Neural progenitor cell (in vitro differentiated cells): ENCODE measurements at regions not wholly inside any gene's neighbourhood (a gene's known extent, or its start where the extent isn't known, plus 50 kb on each side); places are given as distances from the start of the nearest gene placed in this dataset.

ENCODE experiments used
- DNase-seq: peaks from one replicate; pipeline ENCODE4 v3.0.0-alpha.2; 2016; ENCODE audit warnings: low spot score
- H2AFZ ChIP-seq: fragments of 200-600 bp; sonication (generic); replicated peaks from 2 replicates; pipeline ENCODE4 v1.6.1; 2016; ENCODE audit warnings: antibody characterized with exemption
- H3F3A ChIP-seq: fragments of 200-600 bp; sonication (generic); 2 replicates; pipeline ENCODE4 v1.6.1; 2016; ENCODE audit warnings: antibody characterized with exemption, low read depth
- H3K27ac ChIP-seq: fragments of 200-600 bp; sonication (generic); 2 replicates; pipeline ENCODE4 v1.5.1; 2016; ENCODE audit warnings: mild to moderate bottlenecking
- H3K27me3 ChIP-seq: fragments of 200-600 bp; sonication (generic); 2 replicates; pipeline ENCODE4 v1.6.1; 2016; ENCODE audit warnings: mild to moderate bottlenecking, moderate library complexity
- H3K36me3 ChIP-seq: fragments of 200-600 bp; sonication (generic); 2 replicates; pipeline ENCODE4 v1.5.1; 2016
- H3K4me1 ChIP-seq: fragments of 200-600 bp; sonication (generic); 2 replicates; pipeline ENCODE4 v1.6.1; 2016; ENCODE audit warnings: mixed run types
- H3K4me2 ChIP-seq: fragments of 200-600 bp; sonication (generic); 2 replicates; pipeline ENCODE4 v1.6.1; 2016
- H3K4me3 ChIP-seq: fragments of 200-600 bp; sonication (generic); 2 replicates; pipeline ENCODE4 v1.5.1; 2016
- H3K79me2 ChIP-seq: fragments of 200-600 bp; sonication (generic); 2 replicates; pipeline ENCODE4 v1.6.1; 2016; ENCODE audit warnings: low read depth
- H3K9ac ChIP-seq: fragments of 200-600 bp; sonication (generic); 2 replicates; pipeline ENCODE4 v1.6.1; 2016
- H3K9me3 ChIP-seq: fragments of 200-600 bp; sonication (generic); 2 replicates; pipeline ENCODE4 v1.5.1; 2016; ENCODE audit warnings: low read depth
- H4K20me1 ChIP-seq: fragments of 200-600 bp; sonication (generic); 2 replicates; pipeline ENCODE4 v1.6.1; 2016; ENCODE audit warnings: low read depth
- H3K27ac Mint-ChIP-seq: 3 replicates; pipeline ENCODE4 v1.8.0; 2021; ENCODE audit warnings: mixed read lengths
- H3K27me3 Mint-ChIP-seq: 2 replicates; pipeline ENCODE4 v1.8.0; 2022; ENCODE audit warnings: low read depth, mild to moderate bottlenecking, inconsistent platforms, moderate library complexity, mixed read lengths; ENCODE audit not compliant: insufficient read depth
- H3K36me3 Mint-ChIP-seq: 3 replicates; pipeline ENCODE4 v1.8.0; 2021; ENCODE audit warnings: mixed read lengths
- H3K4me1 Mint-ChIP-seq: 3 replicates; pipeline ENCODE4 v1.8.0; 2021; ENCODE audit warnings: mixed read lengths
- H3K4me3 Mint-ChIP-seq: 3 replicates; pipeline ENCODE4 v1.8.0; 2021; ENCODE audit warnings: mild to moderate bottlenecking, moderate library complexity, mixed read lengths
- H3K9me3 Mint-ChIP-seq: 3 replicates; pipeline ENCODE4 v1.8.0; 2020; ENCODE audit warnings: mixed read lengths
- CTCF ChIP-seq: fragments of 200-600 bp; sonication (generic); IDR thresholded peaks from 2 replicates; pipeline ENCODE4 v1.5.1; 2017; ENCODE audit warnings: antibody characterized with exemption, mild to moderate bottlenecking
- EZH2 ChIP-seq: fragments of 200-600 bp; sonication (generic); IDR thresholded peaks from 2 replicates; pipeline ENCODE4 v1.6.1; 2017; ENCODE audit warnings: antibody characterized with exemption, mild to moderate bottlenecking, moderate library complexity
- EZH2phosphoT487 ChIP-seq: fragments of 200-600 bp; sonication (generic); IDR thresholded peaks from 2 replicates; pipeline ENCODE4 v1.6.1; 2017; ENCODE audit warnings: antibody characterized with exemption

DNA sequence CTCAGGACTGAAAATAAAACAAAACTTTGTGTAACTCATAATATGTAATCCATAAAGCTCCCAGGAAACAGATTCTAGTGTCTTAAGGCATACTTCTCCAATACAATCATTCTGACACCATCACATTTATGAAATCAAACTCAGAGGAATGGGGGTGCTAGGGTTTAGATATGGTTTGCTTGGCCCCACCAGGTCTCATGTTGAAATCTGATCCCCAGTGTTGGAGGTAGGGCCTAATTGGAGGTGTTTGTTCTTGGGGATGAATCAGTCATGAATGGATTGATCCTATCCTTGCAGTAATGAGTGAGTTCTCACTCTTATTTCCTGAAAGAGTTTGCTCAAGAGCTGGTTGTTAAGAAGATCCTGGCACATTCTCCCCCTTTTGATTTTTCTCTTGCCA, 380.9 kb downstream of the ETS1 start:
- Histone ChIP-seq H3K4me2 (no peak overlapping the region), H3K27me3 (no peaks in the 10 kb centered on the region), H3K79me2 (no peaks in the 10 kb centered on the region), H3K4me3 (no peak overlapping the region), H2AFZ (no peak overlapping the region), H3K4me1 (no peaks in the 10 kb centered on the region), H4K20me1 (no peaks in the 10 kb centered on the region), H3K36me3 (no peaks in the 10 kb centered on the region), H3K9me3 (no peaks in the 10 kb centered on the region), H3K27ac (no peak overlapping the region), H3F3A (no peaks in the 10 kb centered on the region), H3K9ac (no peak overlapping the region)
- TF ChIP-seq EZH2 (no peak), EZH2phosphoT487 (no peak), CTCF (no peak)
- no peaks in the 10 kb centered on the region for H3K4me1 Mint-ChIP-seq
- H3K9me3 Mint-ChIP-seq: peaks cover 3% of the 10 kb centered on the region
- DNase-seq: no peak
- H3K4me3 Mint-ChIP-seq: no peak overlapping the region
- H3K27ac Mint-ChIP-seq: no peak overlapping the region
- no peaks in the 10 kb centered on the region for H3K36me3 Mint-ChIP-seq
- H3K27me3 Mint-ChIP-seq: no peaks in the 10 kb centered on the region

- Histone ChIP-seq H2AFZ (no peak overlapping the region), H3K4me3 (no peak overlapping the region), H3K4me1 (no peaks in the 10 kb centered on the region), H3F3A (no peaks in the 10 kb centered on the region), H4K20me1 (no peaks in the 10 kb centered on the region), H3K9me3 (no peaks in the 10 kb centered on the region), H3K4me2 (no peak overlapping the region), H3K27ac (no peak overlapping the region), H3K9ac (no peak overlapping the region), H3K79me2 (no peaks in the 10 kb centered on the region), H3K36me3 (no peaks in the 10 kb centered on the region), H3K27me3 (no peaks in the 10 kb centered on the region)
- no peaks in the 10 kb centered on the region for H3K27me3 Mint-ChIP-seq
- no peaks in the 10 kb centered on the region for H3K4me1 Mint-ChIP-seq
- H3K9me3 Mint-ChIP-seq: peaks cover 3% of the 10 kb centered on the region
- no peak overlapping the region for H3K27ac Mint-ChIP-seq
- H3K36me3 Mint-ChIP-seq: no peaks in the 10 kb centered on the region
- no peak for DNase-seq
- no peak overlapping the region for H3K4me3 Mint-ChIP-seq
- TF ChIP-seq CTCF (no peak), EZH2 (no peak), EZH2phosphoT487 (no peak)
Measured at GRCh38 chr11:128205796-128206195, 381.6 kb downstream of the ETS1 start.

DNA sequence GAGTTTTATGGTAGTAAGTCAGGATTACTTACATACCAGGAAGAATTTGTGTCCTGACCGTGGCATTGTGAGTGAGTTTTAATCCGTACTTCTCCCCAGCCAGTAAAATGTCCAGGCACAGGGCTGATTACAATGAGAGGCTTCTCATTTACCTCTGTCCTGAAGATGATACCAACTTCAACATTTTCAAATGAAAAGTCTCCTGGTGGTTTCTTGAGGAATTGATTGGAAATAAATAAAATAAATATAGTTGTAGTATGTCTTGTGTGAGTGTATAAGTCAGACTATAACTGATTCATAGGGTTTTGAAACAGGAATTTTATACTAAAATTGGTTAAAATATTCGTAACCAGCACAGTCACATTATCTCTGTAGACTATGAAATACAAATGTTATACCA, 382.5 kb downstream of the ETS1 start:
- Histone ChIP-seq H3K79me2 (no peaks in the 10 kb centered on the region), H3F3A (no peaks in the 10 kb centered on the region), H3K27me3 (no peaks in the 10 kb centered on the region), H4K20me1 (no peaks in the 10 kb centered on the region), H3K4me2 (no peak overlapping the region), H3K27ac (no peak overlapping the region), H2AFZ (no peak overlapping the region), H3K9ac (no peak overlapping the region), H3K4me1 (no peaks in the 10 kb centered on the region), H3K36me3 (no peaks in the 10 kb centered on the region), H3K9me3 (no peaks in the 10 kb centered on the region), H3K4me3 (no peak overlapping the region)
- H3K4me1 Mint-ChIP-seq: no peaks in the 10 kb centered on the region
- TF ChIP-seq EZH2phosphoT487: no peak
- H3K9me3 Mint-ChIP-seq: peaks cover 3% of the 10 kb centered on the region
- no peaks in the 10 kb centered on the region for H3K36me3 Mint-ChIP-seq
- H3K4me3 Mint-ChIP-seq: no peak overlapping the region
- H3K27ac Mint-ChIP-seq: no peak overlapping the region
- no peaks in the 10 kb centered on the region for H3K27me3 Mint-ChIP-seq
- no peak for DNase-seq

DNA sequence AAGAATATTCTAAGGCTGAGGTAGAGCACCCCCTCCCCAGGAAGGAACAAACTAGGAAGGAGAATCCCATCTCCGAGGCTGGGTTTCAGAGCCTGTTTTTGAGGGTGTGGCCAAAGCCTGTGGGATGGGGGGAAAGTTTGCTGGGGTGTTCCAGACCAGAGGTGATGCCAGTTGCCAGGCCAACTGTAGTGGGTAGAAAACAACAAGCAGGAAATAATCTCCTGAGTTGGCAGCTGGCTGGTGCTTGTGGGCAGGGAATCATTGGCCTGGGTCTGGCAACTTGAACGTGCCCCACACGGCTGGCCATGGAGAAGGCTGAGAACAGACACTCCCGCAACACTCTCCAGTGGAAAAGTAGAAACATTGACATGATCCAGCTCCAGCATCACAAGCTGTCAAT, 385.6 kb downstream of the ETS1 start:
- Mint-ChIP-seq H3K36me3 (no peaks in the 10 kb centered on the region), H3K4me3 (no peak overlapping the region), H3K9me3 (peaks cover 3% of the 10 kb centered on the region), H3K4me1 (no peaks in the 10 kb centered on the region), H3K27ac (no peak overlapping the region), H3K27me3 (no peaks in the 10 kb centered on the region)
- Histone ChIP-seq H3K27ac (no peak overlapping the region), H3K36me3 (no peaks in the 10 kb centered on the region), H3K79me2 (no peaks in the 10 kb centered on the region), H3K4me1 (no peaks in the 10 kb centered on the region), H2AFZ (no peak overlapping the region), H3K27me3 (no peaks in the 10 kb centered on the region), H3F3A (no peaks in the 10 kb centered on the region), H4K20me1 (no peaks in the 10 kb centered on the region), H3K9me3 (no peaks in the 10 kb centered on the region), H3K9ac (no peak overlapping the region), H3K4me3 (no peak overlapping the region), H3K4me2 (no peak overlapping the region)
- no peak for DNase-seq
- TF ChIP-seq EZH2phosphoT487 (no peak), EZH2 (no peak), CTCF (no peak)
